SJSA1 (cell line): ENCODE measurements at regions not wholly inside any gene's neighbourhood (a gene's known extent, or its start where the extent isn't known, plus 50 kb on each side); places are given as distances from the start of the nearest gene placed in this dataset.

ENCODE experiments used
- DNase-seq, 2 experiments: peaks; one replicate each; pipeline ENCODE4 v3.0.0-alpha.2; 2015 to 2020; ENCODE audit warnings: low spot score in 2 of 2, low read depth in 1 of 2
- H3K27ac ChIP-seq: fragments of 250-450 bp; sonication (Bioruptor Pico); 2 replicates; pipeline ENCODE4 v1.5.1; 2020; ENCODE audit warnings: mild to moderate bottlenecking, moderate library complexity
- H3K27me3 ChIP-seq: fragments of 250-450 bp; sonication (Bioruptor Pico); replicated peaks from 2 replicates; pipeline ENCODE4 v1.5.1; 2020; ENCODE audit warnings: mild to moderate bottlenecking, moderate library complexity
- H3K36me3 ChIP-seq: fragments of 250-450 bp; sonication (Bioruptor Pico); 2 replicates; pipeline ENCODE4 v1.5.1; 2020; ENCODE audit warnings: mild to moderate bottlenecking
- H3K4me1 ChIP-seq: fragments of 250-450 bp; sonication (Bioruptor Pico); replicated peaks from 2 replicates; pipeline ENCODE4 v1.6.1; 2021; ENCODE audit warnings: mild to moderate bottlenecking
- H3K4me3 ChIP-seq: fragments of 250-450 bp; sonication (Bioruptor Pico); 2 replicates; pipeline ENCODE4 v1.5.1; 2020; ENCODE audit warnings: mild to moderate bottlenecking
- H3K9me3 ChIP-seq: fragments of 250-450 bp; sonication (Bioruptor Pico); replicated peaks from 2 replicates; pipeline ENCODE4 v1.5.1; 2020; ENCODE audit warnings: mild to moderate bottlenecking

GRCh38 chr10:128775743-128776142, 649.5 kb upstream of the MKI67 start:
- DNase-seq, result no peak
- Histone ChIP-seq H3K27me3 (no peaks in the 10 kb centered on the region), H3K4me3 (no peak overlapping the region), H3K27ac (no peak overlapping the region), H3K9me3 (peaks cover 10% of the 10 kb centered on the region), H3K4me1 (no peaks in the 10 kb centered on the region), H3K36me3 (no peaks in the 10 kb centered on the region)

- H3K27me3 ChIP-seq, result no peaks in the 10 kb centered on the region
- no peaks in the 10 kb centered on the region for H3K4me1 ChIP-seq
- no peaks in the 10 kb centered on the region for H3K36me3 ChIP-seq
- no peak overlapping the region for H3K27ac ChIP-seq
- no peak overlapping the region for H3K4me3 ChIP-seq
- DNase-seq, result no peak
- H3K9me3 ChIP-seq, result peaks cover 10% of the 10 kb centered on the region
These were observed 650.5 kb upstream of the MKI67 start for GRCh38 chr10:128776673-128777252.

GRCh38 chr10:128777342-128777741, 651.1 kb upstream of the MKI67 start:
- DNase-seq, result no peak
- Histone ChIP-seq H3K36me3 (no peaks in the 10 kb centered on the region), H3K27ac (no peak overlapping the region), H3K4me3 (no peak overlapping the region), H3K4me1 (no peaks in the 10 kb centered on the region), H3K27me3 (no peaks in the 10 kb centered on the region), H3K9me3 (peaks cover 10% of the 10 kb centered on the region)

- no peaks in the 10 kb centered on the region for H3K4me1 ChIP-seq
- no peak overlapping the region for H3K27ac ChIP-seq
- no peak overlapping the region for H3K4me3 ChIP-seq
- peaks cover 10% of the 10 kb centered on the region for H3K9me3 ChIP-seq
- H3K36me3 ChIP-seq, result no peaks in the 10 kb centered on the region
- DNase-seq, result no peak
- H3K27me3 ChIP-seq, result no peaks in the 10 kb centered on the region
These were observed 653.2 kb upstream of the MKI67 start for GRCh38 chr10:128779416-128779815.

GRCh38 chr10:128780156-128780761, 654.0 kb upstream of the MKI67 start:
- Histone ChIP-seq H3K27me3 (no peaks in the 10 kb centered on the region), H3K4me3 (no peak overlapping the region), H3K27ac (no peak overlapping the region), H3K9me3 (peaks cover 7% of the 10 kb centered on the region), H3K36me3 (no peaks in the 10 kb centered on the region), H3K4me1 (no peaks in the 10 kb centered on the region)
- DNase-seq, result no peak

- Histone ChIP-seq H3K36me3 (no peaks in the 10 kb centered on the region), H3K27me3 (no peaks in the 10 kb centered on the region), H3K27ac (no peak overlapping the region), H3K4me1 (no peaks in the 10 kb centered on the region), H3K9me3 (peaks cover 5% of the 10 kb centered on the region), H3K4me3 (no peak overlapping the region)
- no peak for DNase-seq
These were observed 655.4 kb upstream of the MKI67 start for GRCh38 chr10:128781637-128782036.

- DNase-seq, result no peak
- H3K4me1 ChIP-seq, result no peaks in the 10 kb centered on the region
- no peak overlapping the region for H3K4me3 ChIP-seq
- H3K27ac ChIP-seq, result no peak overlapping the region
- H3K36me3 ChIP-seq, result no peaks in the 10 kb centered on the region
- H3K27me3 ChIP-seq, result no peaks in the 10 kb centered on the region
- peaks cover 3% of the 10 kb centered on the region; the same call in 1 of the 2 replicates for H3K9me3 ChIP-seq
These were observed 658.2 kb upstream of the MKI67 start for GRCh38 chr10:128784444-128784843.

- Histone ChIP-seq H3K4me3 (no peak overlapping the region), H3K27ac (no peak overlapping the region), H3K4me1 (no peaks in the 10 kb centered on the region), H3K9me3 (peaks cover 5% of the 10 kb centered on the region; the same call in 1 of the 2 replicates), H3K27me3 (no peaks in the 10 kb centered on the region), H3K36me3 (no peaks in the 10 kb centered on the region)
- no peak for DNase-seq
These were observed 666.4 kb upstream of the MKI67 start for GRCh38 chr10:128792426-128793140.

- Histone ChIP-seq H3K4me3 (no peak overlapping the region), H3K27ac (no peak overlapping the region)
- no peak for DNase-seq
These were observed 667.8 kb upstream of the MKI67 start for GRCh38 chr10:128793726-128794655.

GRCh38 chr10:128796396-128796912, 670.2 kb upstream of the MKI67 start:
- Histone ChIP-seq H3K36me3 (no peaks in the 10 kb centered on the region), H3K4me3 (no peak overlapping the region), H3K27me3 (no peaks in the 10 kb centered on the region), H3K4me1 (no peaks in the 10 kb centered on the region), H3K9me3 (peaks cover 3% of the 10 kb centered on the region), H3K27ac (no peak overlapping the region)
- DNase-seq, result no peak

More at GRCh38 chr10:128793726-128794655, 667.8 kb upstream of the MKI67 start:
- H3K27me3 ChIP-seq, result no peaks in the 10 kb centered on the region
- peaks cover 8% of the 10 kb centered on the region for H3K9me3 ChIP-seq
- H3K36me3 ChIP-seq, result no peaks in the 10 kb centered on the region
- no peaks in the 10 kb centered on the region for H3K4me1 ChIP-seq

GRCh38 chr10:128802062-128802461, 665.0 kb upstream of the MGMT start:
- Histone ChIP-seq H3K9me3 (peaks cover 11% of the 10 kb centered on the region), H3K4me1 (no peaks in the 10 kb centered on the region), H3K4me3 (no peak overlapping the region), H3K27ac (no peak overlapping the region), H3K36me3 (no peaks in the 10 kb centered on the region), H3K27me3 (no peaks in the 10 kb centered on the region)
- DNase-seq, result no peak

- no peaks in the 10 kb centered on the region for H3K36me3 ChIP-seq
- no peaks in the 10 kb centered on the region for H3K27me3 ChIP-seq
- no peak overlapping the region for H3K27ac ChIP-seq
- DNase-seq, result no peak
- no peak overlapping the region for H3K4me3 ChIP-seq
- peaks cover 10% of the 10 kb centered on the region; the same call in 1 of the 2 replicates for H3K9me3 ChIP-seq
- no peaks in the 10 kb centered on the region for H3K4me1 ChIP-seq
These were observed 663.3 kb upstream of the MGMT start for GRCh38 chr10:128803790-128804189.

- DNase-seq, result no peak
- Histone ChIP-seq H3K4me3 (no peak overlapping the region), H3K27ac (no peak overlapping the region), H3K36me3 (no peaks in the 10 kb centered on the region), H3K4me1 (no peaks in the 10 kb centered on the region), H3K27me3 (no peaks in the 10 kb centered on the region), H3K9me3 (peaks cover 13% of the 10 kb centered on the region; the same call in 1 of the 2 replicates)
These were observed 662.6 kb upstream of the MGMT start for GRCh38 chr10:128804411-128804810.
